NCI-H187 (cell line): ENCODE measurements at regions not wholly inside any gene's neighbourhood (a gene's known extent, or its start where the extent isn't known, plus 50 kb on each side); places are given as distances from the start of the nearest gene placed in this dataset.

Experiments
- DNase-seq, 2 experiments: peaks; one replicate each; lab custom pipeline; 2025; lab: John Stamatoyannopoulos, UW

DNA sequence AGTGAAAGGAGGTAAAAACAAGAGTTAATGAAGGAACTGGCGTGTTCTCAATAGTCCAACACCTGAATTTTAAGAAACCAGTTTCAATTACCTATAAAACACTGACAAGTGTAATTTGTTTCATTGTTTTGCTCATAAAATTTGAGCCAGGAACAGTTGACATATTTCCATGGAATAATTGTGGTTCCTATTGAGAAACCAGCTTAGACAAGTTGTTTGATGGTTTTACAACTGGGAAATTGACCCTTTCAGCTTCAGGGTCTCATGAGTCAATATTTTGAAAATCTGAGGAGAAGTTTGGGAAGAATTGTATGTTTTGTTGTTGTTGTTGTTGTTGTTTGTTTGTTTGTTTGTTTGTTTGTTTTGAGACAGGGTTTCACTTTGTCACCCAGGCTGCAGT is 69.1 kb upstream of the GADD45A start:
- DNase-seq: no peak

DNA sequence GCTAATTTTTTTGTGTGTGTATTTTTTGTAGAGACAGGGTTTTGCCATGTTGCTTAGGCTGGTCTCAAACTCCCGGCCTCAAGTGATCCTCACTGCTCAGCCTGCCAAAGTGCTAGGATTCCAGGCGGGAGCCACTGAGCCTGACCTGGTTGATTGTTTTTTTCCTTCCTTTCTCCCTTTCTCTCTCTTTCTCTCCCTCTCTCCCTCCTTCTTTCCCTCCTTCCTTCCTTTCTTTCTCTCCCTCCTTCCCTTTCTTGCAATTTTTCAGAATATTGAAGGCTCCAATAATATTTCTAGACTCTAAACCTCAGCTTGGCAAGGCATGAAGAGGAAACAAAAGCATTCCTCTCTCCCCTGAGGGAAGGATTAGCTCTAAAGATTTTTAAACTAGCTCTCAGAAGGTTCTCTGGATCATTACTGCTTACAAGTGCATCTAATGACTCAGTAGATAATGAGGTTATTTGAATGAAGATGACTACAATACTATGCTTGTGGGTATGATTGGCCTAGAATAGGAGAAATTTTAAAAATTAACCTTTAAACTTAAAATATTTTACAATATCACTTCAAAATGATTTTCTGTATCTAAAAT is 68.5 kb upstream of the GADD45A start:
- DNase-seq: no peak

DNA sequence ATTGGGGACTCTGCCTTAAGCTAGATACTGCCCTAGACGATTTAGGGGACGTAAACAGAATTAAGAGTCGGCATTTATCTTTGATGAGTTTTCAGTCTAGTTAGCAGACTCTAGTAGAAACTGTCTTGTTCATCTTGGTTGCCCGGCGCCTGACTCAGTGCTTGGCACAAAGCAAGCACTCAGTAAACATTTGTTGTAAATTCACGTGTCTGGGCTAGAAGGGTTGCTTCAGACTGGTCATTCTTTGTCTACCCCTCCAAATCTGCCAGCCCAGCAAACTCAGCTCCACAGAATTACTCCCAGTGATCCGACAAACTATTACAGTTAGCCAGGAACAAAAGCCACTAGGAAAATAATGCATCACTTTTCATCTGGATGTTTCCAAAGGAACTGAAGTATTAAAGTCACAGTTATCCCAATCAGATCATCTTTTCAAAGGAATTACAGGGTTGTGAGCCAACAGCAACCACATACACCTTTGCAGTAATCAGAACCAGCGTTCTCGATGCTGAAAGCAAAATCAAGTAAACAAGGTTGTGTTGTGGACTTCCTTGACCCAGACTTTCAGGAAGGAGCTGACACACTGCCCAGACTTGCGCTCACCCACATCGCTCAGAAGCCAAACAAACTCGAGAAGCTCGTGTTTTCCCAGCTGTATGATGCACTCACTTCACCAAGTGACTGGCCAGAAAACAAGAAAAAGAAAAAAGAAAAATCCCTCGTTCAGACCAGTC is 66.5 kb upstream of the GADD45A start:
- no peak for DNase-seq

DNA sequence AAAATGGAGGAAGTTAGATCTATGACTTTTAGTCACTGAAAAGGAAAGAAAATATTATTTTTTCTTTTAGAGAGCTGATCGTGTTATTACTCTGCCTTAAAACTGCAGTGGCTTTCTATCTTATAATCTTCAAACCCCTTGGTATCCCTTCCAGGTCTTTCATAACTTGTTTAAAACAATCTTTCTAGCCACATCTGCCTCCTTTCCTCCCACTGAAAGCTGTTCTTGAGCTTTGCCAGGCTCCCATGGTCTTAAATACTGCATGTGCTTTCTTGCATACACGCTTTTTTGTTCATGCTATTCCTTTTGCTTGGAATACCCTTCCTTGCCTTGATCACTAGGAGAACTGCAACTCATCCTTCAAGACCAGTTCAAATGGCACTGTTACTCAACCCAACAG is 65.9 kb upstream of the GADD45A start:
- DNase-seq: no peak

DNA sequence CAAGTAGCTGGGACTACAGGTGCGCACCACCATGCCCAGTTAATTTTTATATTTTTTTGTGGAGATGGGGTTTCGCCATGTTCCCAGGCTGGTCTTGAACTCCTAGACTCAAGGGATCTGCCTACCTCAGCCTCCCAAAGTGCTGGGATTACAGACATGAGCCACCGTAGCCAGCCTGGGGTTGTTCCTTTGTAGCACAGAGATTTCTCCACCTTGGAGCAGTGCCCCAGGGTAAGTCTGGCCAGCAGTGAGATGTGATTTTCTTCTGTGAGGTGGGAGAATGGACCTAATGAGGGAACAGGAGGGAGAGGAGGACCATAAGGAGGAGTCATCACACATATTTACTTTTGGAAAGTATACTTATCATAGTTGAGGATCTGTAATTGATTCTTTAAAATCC is 61.1 kb upstream of the GADD45A start:
- no peak for DNase-seq

DNA sequence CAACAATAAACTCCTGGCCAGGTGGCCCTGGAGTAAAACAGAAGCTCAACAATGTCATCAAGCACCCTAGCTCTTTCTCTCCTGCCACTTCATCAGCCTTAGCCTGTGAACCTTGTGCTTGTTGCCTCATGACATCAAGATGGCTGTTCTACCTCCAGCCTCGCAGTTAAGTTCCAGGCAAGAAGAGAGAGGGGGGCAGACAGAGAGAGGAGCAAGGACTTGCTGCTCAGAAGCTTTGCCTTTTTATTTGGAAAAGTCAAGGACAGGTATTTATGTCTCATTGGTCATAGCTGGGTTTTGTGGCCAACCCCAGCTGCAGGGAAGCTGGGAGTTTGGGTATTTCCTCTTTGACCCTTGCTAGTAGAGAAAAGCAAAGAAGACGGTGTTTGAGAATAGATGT is 60.3 kb upstream of the GADD45A start:
- no peak for DNase-seq

DNA sequence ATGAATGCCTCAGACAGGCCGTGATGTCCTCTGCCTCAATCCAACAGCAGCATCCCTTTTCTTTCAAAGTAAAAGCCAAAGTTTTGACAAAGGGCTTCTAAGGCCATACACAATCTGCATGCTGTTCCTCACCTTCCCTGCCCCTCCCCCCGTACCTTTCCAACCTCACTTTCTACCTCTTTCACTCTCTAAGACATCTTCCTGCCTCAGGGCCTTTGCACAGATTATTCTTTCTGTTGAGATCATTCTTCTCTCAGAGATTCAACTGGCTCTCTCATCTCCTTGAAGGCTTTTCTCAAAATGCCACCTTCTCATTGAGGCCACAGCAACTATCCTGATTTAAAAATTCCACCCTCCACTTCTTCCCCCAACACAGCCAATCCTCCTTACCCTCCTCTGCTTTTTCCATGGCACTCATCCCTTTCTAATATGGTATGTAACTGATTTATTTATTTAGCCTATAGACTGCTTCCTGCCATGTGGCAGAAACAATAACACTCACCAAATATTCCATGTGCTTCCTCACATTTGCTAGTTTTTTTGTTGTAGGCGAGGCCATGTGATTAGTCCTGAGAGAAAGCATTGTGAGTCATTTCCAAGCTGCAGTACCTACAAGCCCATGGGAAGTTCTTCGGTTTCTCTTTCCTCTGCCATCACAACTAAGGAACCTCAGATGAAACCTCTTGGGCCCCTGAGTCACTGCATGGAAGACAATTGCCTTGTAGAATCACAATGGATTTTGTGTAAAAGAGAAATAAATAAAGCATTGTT is 58.7 kb upstream of the GADD45A start:
- DNase-seq: no peak

DNA sequence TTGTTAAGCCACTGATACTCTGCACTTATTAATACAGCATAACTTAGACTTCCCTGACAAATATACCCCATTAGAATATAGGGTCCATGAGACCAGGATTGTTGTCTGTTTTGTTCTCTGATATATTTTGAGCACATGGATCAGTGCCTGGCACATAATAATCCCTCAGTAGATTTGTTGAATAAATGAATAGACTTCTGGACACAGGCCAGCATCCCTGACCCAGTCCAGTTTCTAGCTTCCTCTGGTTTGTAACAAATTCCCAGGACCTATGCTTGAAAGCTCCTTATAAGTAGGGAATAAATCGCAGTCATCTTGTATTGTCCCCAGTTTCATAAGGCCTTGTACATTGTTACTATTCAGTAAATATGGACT is 58.2 kb upstream of the GADD45A start:
- no peak for DNase-seq

DNA sequence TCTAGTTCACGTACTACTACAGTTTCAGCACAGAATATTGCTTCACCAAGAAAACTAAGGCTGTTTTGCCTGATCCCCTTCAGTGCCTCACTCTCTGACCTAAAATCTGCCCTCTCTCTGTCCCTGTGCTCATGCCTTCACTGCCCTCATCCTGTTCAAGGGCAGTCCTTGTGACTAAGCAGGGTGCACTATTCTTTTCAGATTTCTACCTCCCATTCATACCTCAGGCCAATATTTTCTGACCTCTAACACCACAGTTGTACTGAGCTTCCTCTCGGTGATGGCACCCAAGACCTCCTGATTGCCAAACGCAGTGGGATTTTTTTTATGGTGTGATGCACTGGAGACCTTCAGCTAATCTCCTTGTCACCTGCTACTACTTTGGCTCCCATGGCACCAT is 57.7 kb upstream of the GADD45A start:
- DNase-seq: no peak

DNA sequence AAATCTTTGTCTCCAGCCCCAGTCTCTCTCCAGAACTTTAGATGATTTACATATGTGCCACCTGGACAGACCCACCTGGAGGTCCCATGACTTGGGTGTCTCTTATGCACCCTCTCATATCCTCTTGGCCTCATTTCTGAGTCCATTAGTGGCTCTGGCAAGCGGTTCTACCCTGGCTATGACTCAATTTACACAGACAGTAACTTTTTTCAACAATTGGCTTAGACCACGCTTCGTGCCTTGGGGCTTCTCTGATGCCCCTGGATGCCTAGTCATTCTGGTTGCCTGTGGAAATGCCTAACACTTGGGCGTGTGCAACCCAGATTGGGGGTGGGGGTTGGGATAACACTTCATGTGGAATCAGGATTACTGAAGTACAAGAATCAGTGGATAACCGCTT is 57.1 kb upstream of the GADD45A start:
- DNase-seq: no peak

DNA sequence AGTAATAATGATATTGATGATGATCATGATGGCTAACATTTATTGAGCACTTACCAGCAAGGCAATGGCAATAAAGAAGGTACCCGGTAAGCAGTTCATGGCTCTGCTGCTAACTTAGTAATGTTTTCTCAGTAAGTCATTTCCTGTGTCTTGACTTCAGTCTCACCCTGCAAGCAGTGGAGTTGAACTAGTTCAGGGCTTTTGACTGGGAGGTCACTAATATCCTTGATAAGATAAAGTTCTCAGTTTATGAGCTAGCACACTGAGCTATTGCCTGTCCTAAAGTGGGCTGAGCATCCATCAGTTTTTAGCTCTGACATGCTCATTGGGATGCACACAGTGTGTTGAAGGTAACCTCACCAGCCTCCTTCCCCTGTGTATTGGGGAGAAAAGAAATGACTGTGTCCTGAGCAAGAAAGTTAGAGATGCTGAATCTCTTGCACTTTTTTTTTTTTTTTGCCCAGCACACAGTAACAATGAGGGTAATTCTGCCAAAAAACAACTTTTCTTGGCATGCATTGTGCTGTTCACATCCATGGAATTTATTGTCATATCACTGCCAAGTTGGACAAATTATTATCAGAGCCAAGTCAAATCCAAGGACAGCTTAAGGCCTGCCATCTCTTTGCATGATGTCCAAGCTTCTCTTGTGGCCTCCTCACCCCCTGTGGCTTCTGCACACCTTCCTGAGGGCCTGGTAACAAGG is 55.5 kb upstream of the GADD45A start:
- DNase-seq: no peak

DNA sequence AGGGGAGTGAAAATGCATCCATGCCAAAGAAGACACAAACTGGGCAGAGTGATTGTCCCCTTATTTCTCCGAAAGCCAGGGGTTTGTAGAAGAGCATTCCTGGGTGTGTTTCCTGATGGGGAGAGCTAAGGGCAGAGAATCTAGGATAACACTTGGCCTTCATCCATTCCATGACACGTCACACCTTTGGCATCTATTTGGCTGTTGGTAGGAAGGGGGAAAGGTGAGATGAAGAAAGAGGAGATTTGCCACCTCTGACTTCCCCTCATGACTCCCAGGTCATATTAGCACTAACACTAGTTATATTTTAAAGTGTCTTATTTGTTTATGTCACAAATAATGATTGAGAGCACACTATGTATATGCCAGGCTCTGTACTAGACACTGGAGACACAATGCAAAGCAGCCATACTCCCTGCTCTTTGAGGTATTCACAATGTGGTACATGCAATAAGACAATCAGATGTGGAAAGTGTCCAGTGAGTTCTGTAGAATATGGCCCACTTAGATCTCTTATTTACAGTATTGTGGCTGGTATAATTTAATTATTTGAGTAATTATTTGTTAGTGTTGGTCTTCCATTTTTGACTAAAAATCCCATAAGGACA is 54.5 kb upstream of the GADD45A start:
- no peak for DNase-seq

DNA sequence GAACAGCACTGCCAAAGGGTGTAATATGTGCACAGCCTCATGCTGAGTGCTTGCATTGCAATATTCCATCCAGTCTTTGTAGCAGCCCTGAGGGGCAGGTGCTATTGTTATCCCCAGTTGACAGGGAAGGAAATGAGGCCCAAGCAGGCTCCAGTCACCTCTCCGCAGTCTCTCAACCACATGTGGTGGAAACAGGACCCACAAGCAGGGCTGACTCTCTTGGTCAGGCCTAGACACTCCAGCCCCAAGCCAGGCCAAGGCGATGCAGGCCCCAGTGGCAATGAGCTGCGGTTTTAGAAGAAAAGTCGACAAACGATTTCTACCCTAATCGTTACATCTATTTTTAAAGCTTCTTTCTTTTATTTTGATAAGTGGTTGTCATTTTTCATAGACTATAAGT is 52.6 kb upstream of the GADD45A start:
- no peak for DNase-seq

DNA sequence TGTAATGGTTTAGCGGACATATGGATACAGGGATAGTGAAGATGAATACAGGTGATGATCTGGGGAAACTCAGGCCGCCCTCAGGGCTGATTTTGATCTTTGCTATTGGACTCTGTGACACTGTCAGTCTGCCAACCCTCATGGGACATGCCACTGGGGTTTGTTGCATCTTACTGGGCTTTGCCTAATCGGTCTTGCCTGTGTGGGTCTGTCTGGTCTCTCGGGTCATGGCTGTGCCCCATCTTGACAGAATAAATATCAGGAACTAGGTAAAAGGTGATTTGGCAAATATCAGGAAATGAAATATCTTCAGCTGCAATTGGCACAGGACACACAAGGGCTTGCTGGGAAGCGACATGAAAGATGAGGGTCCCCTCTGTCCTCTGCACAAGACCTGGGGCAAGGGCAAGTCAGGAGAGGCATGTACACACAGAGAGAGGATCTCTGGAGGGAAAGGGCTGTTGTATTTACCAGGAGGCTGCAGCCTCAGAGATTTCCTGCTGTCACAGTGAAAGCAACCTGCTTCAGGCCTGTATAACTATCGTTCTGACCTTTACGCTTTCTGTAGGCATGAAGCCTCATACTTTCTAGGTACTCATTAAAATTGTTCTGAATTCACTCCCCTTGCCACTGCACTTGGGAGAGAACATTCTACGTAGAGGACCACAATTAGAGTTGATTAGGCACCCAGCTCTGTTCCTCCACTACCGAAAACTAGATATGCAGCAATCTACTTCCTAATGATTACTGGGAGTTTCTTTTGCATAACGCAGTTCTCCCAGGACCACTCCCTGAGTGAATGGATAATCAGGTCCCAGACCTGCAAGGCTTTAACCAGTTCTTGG is 52.0 kb upstream of the GADD45A start:
- no peak for DNase-seq

DNA sequence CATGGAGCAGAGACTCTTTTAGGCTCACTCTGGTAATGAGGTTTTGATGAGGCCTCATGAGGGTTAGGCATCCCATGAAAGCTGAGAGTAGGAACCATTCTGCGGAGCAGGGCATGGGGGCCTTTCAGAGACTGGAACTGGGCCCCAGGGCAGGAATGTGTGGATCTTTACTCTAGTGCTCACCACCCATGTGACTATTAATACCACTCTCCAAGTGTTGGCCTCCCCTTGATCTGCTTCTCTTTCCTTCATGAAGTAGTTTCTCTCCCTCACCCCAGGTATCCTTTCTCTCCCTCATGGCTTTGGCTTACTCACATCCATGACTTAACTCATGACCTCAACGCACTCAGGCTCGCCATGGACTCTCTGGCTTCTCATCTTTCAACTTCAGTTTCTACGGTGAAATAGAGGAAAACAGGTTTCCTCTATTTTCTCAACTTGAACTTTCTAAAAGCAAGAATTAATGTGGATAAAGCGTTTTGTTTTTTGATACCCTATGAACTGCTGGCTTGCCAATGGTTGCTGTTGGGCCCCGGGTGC is 50.5 kb upstream of the GADD45A start:
- DNase-seq: no peak

DNA sequence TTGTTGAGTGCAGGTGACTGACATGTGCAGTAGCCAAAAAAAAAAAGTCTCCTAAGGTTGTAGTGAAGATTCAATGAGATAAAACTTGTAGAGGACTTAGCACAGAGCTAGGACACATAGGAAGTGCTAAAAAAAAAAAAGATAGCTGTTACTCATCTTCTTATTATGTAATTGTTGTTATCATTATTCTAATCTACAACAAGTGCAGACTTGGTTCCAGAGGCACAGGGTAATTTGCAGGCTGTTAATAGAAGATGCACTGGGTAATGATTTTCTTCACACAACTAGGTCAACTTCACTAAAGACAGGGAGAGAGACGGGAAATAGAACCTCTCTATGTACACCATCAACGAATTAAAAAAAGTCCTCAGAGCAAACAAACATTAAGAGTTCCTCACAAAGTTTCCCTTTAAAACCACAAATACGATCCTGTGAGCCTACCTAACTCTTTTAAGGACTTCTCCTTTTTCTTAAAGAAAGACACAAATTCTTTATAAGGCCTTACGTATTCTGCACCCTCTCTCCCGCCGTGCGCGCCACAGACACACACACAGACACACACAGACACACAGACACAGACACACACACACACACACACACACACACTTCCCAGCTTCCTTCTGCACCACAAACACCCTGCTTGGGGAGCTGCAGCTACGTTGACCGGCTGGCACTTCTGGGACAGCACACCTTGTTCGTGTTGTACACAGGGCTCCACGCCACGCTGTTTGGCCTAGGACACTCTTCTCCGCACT is 49.8 kb upstream of the GADD45A start:
- DNase-seq: no peak
